Adrenal gland (tissue), 5 donors: ENCODE measurements at regions not wholly inside any gene's neighbourhood (a gene's known extent, or its start where the extent isn't known, plus 50 kb on each side); places are given as distances from the start of the nearest gene placed in this dataset.

Experiments used
- POLR2A ChIP-seq, 2 donors: fragments of 450-650 bp; IDR thresholded peaks; one replicate each; pipeline ENCODE4 v1.6.1; 2017; ENCODE audit warnings: antibody characterized with exemption in 2 of 2, mild to moderate bottlenecking in 2 of 2, moderate library complexity in 1 of 2
- TF ChIP-seq, protein P1 (sequence below), 6 experiments: fragments of 450-650 bp in 4 of 6; fragments of 200-600 bp in 2 of 6; sonication (generic) in 1 of 6; IDR thresholded peaks; 1 replicate in 5 of 6; 2 replicates in 1 of 6; pipeline versions ENCODE4 v1.5.1 to v1.8.0; 2016 to 2021; ENCODE audit warnings: antibody characterized with exemption in 6 of 6, mild to moderate bottlenecking in 2 of 6, moderate library complexity in 1 of 6
- donor health status: DM: no; HTN: no; CAD: no.

DNA sequence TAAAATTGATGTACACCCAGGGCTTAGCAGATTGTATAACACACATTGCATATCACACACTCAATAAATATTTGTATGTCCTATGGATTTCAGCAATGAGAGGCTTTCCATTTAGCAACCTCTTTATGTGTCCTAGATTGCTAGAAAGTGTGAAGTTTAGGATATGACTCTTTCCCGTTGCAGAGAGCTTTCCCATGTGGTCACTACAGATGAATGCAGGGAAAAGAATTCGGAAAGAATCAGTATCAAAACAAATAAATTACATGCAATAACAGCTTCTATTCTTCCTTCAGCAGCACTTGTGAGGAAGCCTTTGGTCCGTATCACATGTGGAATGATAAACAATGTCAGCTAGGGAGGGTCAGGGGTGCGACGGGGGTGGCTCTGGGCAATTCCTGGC lies 870.1 kb downstream of the C6orf118 start:
- TF ChIP-seq, protein P1, sequence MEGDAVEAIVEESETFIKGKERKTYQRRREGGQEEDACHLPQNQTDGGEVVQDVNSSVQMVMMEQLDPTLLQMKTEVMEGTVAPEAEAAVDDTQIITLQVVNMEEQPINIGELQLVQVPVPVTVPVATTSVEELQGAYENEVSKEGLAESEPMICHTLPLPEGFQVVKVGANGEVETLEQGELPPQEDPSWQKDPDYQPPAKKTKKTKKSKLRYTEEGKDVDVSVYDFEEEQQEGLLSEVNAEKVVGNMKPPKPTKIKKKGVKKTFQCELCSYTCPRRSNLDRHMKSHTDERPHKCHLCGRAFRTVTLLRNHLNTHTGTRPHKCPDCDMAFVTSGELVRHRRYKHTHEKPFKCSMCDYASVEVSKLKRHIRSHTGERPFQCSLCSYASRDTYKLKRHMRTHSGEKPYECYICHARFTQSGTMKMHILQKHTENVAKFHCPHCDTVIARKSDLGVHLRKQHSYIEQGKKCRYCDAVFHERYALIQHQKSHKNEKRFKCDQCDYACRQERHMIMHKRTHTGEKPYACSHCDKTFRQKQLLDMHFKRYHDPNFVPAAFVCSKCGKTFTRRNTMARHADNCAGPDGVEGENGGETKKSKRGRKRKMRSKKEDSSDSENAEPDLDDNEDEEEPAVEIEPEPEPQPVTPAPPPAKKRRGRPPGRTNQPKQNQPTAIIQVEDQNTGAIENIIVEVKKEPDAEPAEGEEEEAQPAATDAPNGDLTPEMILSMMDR (IDR thresholded peaks at IDR 0.05), result no peak
- TF ChIP-seq POLR2A (IDR thresholded peaks at IDR 0.05), result no peak
